Retinal pigment epithelial cell (primary cell): ENCODE measurements at regions not wholly inside any gene's neighbourhood (a gene's known extent, or its start where the extent isn't known, plus 50 kb on each side); places are given as distances from the start of the nearest gene placed in this dataset.

Experiments
- DNase-seq: peaks from one replicate; pipeline ENCODE4 v3.0.0-alpha.2; 2010; ENCODE audit warnings: low read depth
- H3K4me3 ChIP-seq: 2 replicates; pipeline ENCODE4 v1.5.1; 2011; ENCODE audit warnings: mild to moderate bottlenecking, low read length, control low read depth, moderate library complexity
- CTCF ChIP-seq: conservative IDR thresholded peaks from 2 replicates; pipeline ENCODE4 v1.5.1; 2011; ENCODE audit warnings: low read depth, low read length, control low read depth, inconsistent platforms

DNA sequence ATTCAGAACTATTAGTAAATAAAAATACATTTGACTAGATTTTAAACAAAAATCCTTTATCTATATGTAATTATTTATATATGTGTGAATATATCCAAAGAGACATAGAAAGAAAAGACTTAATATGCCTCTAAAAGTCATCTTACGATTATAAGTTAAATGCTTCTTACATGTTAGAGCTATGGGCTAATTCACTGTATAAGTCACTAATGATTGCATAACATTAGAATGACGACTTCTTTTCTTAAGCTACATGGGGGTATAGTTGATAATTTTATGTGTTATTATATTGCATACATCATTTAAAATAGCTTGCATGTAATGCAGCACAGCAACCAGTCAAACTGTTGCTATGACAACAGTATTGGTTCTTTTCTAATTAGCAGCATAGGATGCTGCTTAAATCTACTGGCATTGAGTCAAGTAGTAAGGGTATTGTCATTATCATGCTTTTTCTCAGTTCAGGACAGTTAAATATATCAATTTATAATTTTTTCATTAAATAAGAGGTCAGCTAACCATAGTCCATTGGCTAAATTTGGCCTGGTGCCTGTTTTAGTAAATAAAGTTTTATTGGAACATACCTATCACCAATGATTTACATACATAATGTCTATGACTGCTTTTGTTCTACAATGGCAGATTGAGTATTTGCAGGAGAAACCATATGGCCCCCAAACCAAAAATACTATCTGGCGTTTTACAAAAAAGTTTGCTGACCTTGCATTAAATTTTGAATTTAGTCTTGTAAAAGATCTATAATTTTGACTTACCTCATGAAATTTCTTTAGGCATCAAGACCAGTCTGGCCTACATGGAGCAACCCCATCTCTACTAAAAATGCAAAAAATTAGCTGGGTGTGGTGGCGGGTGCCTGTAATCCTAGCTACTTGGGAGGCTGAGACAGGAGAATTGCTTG, 207.7 kb upstream of the ZSWIM2 start:
- no peak for TF ChIP-seq CTCF
- DNase-seq, result no peak
- no peak overlapping the region for H3K4me3 ChIP-seq

DNA sequence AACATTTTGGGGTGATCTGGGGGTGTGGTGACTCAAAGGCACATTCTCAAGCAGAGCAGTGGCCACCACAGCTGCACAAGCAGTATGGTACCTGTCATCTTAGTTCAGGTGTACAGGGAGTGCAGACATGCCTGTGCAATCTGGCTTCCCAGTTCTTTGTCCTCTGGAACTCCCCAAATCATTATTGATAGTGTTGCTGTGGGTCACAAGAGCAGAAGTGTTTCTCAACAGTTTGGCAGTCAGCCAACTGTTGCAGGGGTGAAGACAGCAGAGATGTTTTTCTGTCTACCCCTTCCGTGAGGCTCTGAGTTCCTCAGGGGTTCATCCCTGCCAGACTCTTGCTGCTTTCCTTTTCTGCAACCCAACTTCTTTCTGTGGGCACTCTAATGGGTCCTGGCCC, 206.5 kb upstream of the ZSWIM2 start:
- DNase-seq, result no peak
- no peak overlapping the region for H3K4me3 ChIP-seq
- no peak for TF ChIP-seq CTCF

DNA sequence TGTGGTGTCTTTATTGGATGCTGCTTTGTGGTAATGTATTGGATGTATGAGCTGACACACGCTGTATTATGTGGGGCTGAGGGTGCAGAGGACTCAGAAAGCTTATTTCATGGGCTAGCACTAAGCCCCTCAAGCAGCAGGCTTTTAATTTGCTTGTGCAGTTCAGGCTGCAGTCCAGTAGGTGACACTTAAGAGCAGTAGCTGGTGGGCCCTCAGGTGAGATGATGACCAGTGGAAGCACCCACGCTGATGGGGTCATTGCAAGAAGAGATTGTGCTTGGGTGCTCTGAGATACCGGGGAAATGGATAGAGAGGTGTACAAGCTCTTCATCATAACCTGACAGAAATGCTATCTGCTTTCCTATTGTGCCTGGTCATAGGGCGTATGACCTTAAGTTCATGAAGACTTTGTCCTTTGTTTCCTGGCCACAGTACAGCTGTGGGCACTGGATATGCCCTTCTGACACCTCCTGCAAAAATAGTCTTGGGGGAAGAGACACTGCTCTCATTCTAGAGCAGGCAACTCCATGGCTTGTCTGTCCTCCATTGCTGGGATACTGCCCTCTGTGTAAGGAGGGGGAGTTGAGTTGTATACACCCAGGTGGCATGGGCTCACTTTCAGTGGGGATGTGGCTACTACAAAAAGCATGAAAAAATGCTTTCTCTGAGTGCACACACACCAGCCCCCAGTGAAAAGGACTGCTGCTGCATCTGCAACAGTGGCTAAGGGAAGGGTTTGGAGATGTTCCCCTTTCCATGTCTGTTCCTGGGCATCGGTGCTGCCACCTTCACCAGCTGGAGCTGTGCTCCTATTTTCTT, 205.7 kb upstream of the ZSWIM2 start:
- DNase-seq, result no peak
- H3K4me3 ChIP-seq, result no peak overlapping the region
- TF ChIP-seq CTCF, result no peak

DNA sequence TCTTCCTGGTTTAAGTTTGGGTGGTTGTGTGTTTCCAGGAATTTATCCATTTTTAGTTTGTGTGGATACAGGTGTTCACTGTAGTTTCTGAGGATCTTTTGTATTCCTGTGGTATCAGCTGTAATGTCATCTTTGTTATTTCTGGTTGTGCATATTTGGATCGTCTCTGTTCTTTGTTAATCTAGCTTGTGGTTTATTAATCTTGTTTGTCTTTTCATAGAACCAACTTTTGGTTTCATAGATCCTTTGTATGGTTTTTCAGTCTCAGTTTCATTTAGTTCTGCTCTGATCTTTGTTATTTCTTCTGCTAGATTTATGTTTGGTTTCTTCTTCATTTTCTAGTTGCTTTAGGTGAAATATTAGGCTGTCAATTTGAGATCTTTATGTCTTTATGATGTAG, 202.4 kb upstream of the ZSWIM2 start:
- TF ChIP-seq CTCF, result no peak
- H3K4me3 ChIP-seq, result no peak overlapping the region
- no peak for DNase-seq

GRCh38 chr2:187050409-187050998, 201.5 kb upstream of the ZSWIM2 start:
- no peak for TF ChIP-seq CTCF
- no peak for DNase-seq
- H3K4me3 ChIP-seq, result no peak overlapping the region

- TF ChIP-seq CTCF, result no peak
- H3K4me3 ChIP-seq, result no peak overlapping the region
- DNase-seq, result no peak
Observed at GRCh38 chr2:187037310-187037709, 188.3 kb upstream of the ZSWIM2 start.
